ENCODE measurements at regions not wholly inside any gene's neighbourhood (a gene's known extent, or its start where the extent isn't known, plus 50 kb on each side); places are given as distances from the start of the nearest gene placed in this dataset.

- Histone ChIP-seq H2AFZ (ENCODE audit: low read length) (no peak overlapping the region), H3K4me2 (ENCODE audit: insufficient read depth, insufficient read length, low read length) (no peak overlapping the region)
- TF ChIP-seq, protein P1, sequence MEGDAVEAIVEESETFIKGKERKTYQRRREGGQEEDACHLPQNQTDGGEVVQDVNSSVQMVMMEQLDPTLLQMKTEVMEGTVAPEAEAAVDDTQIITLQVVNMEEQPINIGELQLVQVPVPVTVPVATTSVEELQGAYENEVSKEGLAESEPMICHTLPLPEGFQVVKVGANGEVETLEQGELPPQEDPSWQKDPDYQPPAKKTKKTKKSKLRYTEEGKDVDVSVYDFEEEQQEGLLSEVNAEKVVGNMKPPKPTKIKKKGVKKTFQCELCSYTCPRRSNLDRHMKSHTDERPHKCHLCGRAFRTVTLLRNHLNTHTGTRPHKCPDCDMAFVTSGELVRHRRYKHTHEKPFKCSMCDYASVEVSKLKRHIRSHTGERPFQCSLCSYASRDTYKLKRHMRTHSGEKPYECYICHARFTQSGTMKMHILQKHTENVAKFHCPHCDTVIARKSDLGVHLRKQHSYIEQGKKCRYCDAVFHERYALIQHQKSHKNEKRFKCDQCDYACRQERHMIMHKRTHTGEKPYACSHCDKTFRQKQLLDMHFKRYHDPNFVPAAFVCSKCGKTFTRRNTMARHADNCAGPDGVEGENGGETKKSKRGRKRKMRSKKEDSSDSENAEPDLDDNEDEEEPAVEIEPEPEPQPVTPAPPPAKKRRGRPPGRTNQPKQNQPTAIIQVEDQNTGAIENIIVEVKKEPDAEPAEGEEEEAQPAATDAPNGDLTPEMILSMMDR (conservative IDR thresholded peaks at IDR 0.05), result no peak
Observed at GRCh38 chr2:155663265-155663664, 669.3 kb downstream of the NR4A2 start.

More at GRCh38 chr2:155663265-155663664, 669.3 kb downstream of the NR4A2 start:
- no peak overlapping the region for H2BK20ac ChIP-seq (ENCODE audit: low read depth, low read length, poor library complexity, severe bottlenecking)
- H3K9ac ChIP-seq (ENCODE audit: extremely low read depth, insufficient read length, low read length), result no peak overlapping the region
- no peak overlapping the region for H2BK5ac ChIP-seq (ENCODE audit: insufficient read length, low read length)
- H3K23me2 ChIP-seq (ENCODE audit: insufficient read length, low read depth, low read length, poor library complexity, severe bottlenecking), result no peaks in the 10 kb centered on the region
- no peaks in the 10 kb centered on the region for H3K79me1 ChIP-seq (ENCODE audit: insufficient read depth, low read depth, low read length, poor library complexity, severe bottlenecking)
- Mint-ChIP-seq H3K27ac (no peak overlapping the region), H3K27me3 (ENCODE audit: low read depth) (no peaks in the 10 kb centered on the region), H3K9me3 (peaks cover 0 to 2% of the 10 kb centered on the region in 2 experiments; a peak in 1 of 5 replicates), H3K36me3 (ENCODE audit: insufficient read depth in 1 of 3, low read depth in 3 of 3) (no peaks in the 10 kb centered on the region), H3K4me3 (no peak overlapping the region), H3K4me1 (peaks cover 4 to 5% of the 10 kb centered on the region in 2 experiments; a peak in 3 of 4 replicates)
- no peak overlapping the region for H2BK120ac ChIP-seq (ENCODE audit: low read depth, low read length, poor library complexity, severe bottlenecking)
- H4K91ac ChIP-seq (ENCODE audit: insufficient read length, low read depth, low read length), result no peak overlapping the region
- WGBS (ENCODE audit: extremely low coverage, insufficient read length, low lambda C conversion rate), result no CpG with 5 or more reads among the region's 3 CpGs
- no peak overlapping the region for H2BK12ac ChIP-seq (ENCODE audit: insufficient read length, low read depth, low read length)
- H3K23ac ChIP-seq (ENCODE audit: insufficient read length, low read depth, low read length), result no peak overlapping the region
- no peak overlapping the region for H3K4ac ChIP-seq (ENCODE audit: low read depth, low read length)
- no peak overlapping the region for H2BK15ac ChIP-seq (ENCODE audit: low read depth, low read length)
- no peak overlapping the region for H3K27ac ChIP-seq (ENCODE audit: insufficient read length, low read depth, low read length)
- no peak overlapping the region for H3K14ac ChIP-seq (ENCODE audit: insufficient read depth, low read length)
- H3K4me1 ChIP-seq (ENCODE audit: insufficient read depth, low read length), result no peaks in the 10 kb centered on the region
- H3K18ac ChIP-seq (ENCODE audit: insufficient read length, low read depth, low read length), result no peak overlapping the region
- H2AK5ac ChIP-seq (ENCODE audit: insufficient read length, low read length), result no peak overlapping the region
- H4K5ac ChIP-seq (ENCODE audit: insufficient read length, low read depth, low read length), result no peak overlapping the region
- no peaks in the 10 kb centered on the region for H3K9me3 ChIP-seq (ENCODE audit: control insufficient read depth, low read depth, low read length)
- DNase-seq, result no peak
- H4K8ac ChIP-seq (replicated peaks; ENCODE audit: insufficient read length, low read depth, low read length), result no peak overlapping the region
- no peaks in the 10 kb centered on the region for H3K27me3 ChIP-seq (ENCODE audit: insufficient read depth, low read length)
- H3K56ac ChIP-seq (ENCODE audit: insufficient read length, low read depth, low read length), result no peak overlapping the region
- H4K20me1 ChIP-seq (ENCODE audit: control insufficient read depth, insufficient read depth, insufficient read length), result no peaks in the 10 kb centered on the region
- no peaks in the 10 kb centered on the region for H3K79me2 ChIP-seq (ENCODE audit: insufficient read depth, low read length)
- H3T11ph ChIP-seq (ENCODE audit: low read length), result no peak overlapping the region

Data from H9 (cell line).